ENCODE measurements at regions not wholly inside any gene's neighbourhood (a gene's known extent, or its start where the extent isn't known, plus 50 kb on each side); places are given as distances from the start of the nearest gene placed in this dataset.

GRCh38 chr17:27944546-27945332, 51.6 kb upstream of the LYRM9 start:
- Histone ChIP-seq H3K27ac (ENCODE audit: low read length) (no peak overlapping the region), H4K20me1 (ENCODE audit: insufficient read depth) (no peaks in the 10 kb centered on the region), H3K27me3 (ENCODE audit: insufficient read depth, low read depth, low read length) (no peaks in the 10 kb centered on the region), H3K9me3 (ENCODE audit: low read length) (no peaks in the 10 kb centered on the region), H3K9ac (ENCODE audit: low read length) (no peak overlapping the region), H2AFZ (ENCODE audit: low read depth, low read length) (no peak overlapping the region), H3K79me2 (replicated peaks; ENCODE audit: insufficient read depth, low read length) (no peaks in the 10 kb centered on the region), H3K9me2 (ENCODE audit: insufficient read depth, low read length) (no peaks in the 10 kb centered on the region), H3F3A (ENCODE audit: insufficient read depth, low read length, poor library complexity, severe bottlenecking) (no peaks in the 10 kb centered on the region), H3K36me3 (ENCODE audit: insufficient read depth, low read length) (no peaks in the 10 kb centered on the region), H3K4me2 (ENCODE audit: low read length) (no peak overlapping the region), H3K4me3 (ENCODE audit: low read length) (no peak overlapping the region)
- TF ChIP-seq SMC3 (conservative IDR thresholded peaks at IDR 0.05; ENCODE audit: poor library complexity) = no peak
- no peak for TF ChIP-seq MXI1 (conservative IDR thresholded peaks at IDR 0.05; ENCODE audit: poor library complexity, severe bottlenecking)
- TF ChIP-seq RAD21 (conservative IDR thresholded peaks at IDR 0.05) = no peak

GRCh38 chr17:27945333-27945616, 52.1 kb upstream of the LYRM9 start:
- H3F3A ChIP-seq (ENCODE audit: insufficient read depth, low read length, poor library complexity, severe bottlenecking) = no peaks in the 10 kb centered on the region
- H3K79me2 ChIP-seq (replicated peaks; ENCODE audit: insufficient read depth, low read length) = no peaks in the 10 kb centered on the region
- H3K4me3 ChIP-seq (ENCODE audit: low read length) = no peak overlapping the region
- H3K27me3 ChIP-seq (ENCODE audit: insufficient read depth, low read depth, low read length) = no peaks in the 10 kb centered on the region
- TF ChIP-seq RAD21 (conservative IDR thresholded peaks at IDR 0.05) = no peak
- no peak for TF ChIP-seq TAF1 (IDR thresholded peaks at IDR 0.05; ENCODE audit: low read depth)
- TF ChIP-seq CTCF (IDR thresholded peaks at IDR 0.05; ENCODE audit: poor library complexity, severe bottlenecking) = no peak
- TF ChIP-seq MXI1 (conservative IDR thresholded peaks at IDR 0.05; ENCODE audit: poor library complexity, severe bottlenecking) = no peak
- no peak for TF ChIP-seq SMC3 (conservative IDR thresholded peaks at IDR 0.05; ENCODE audit: poor library complexity)
- TF ChIP-seq EP300 (conservative IDR thresholded peaks at IDR 0.05; ENCODE audit: poor library complexity, severe bottlenecking) = no peak
- TF ChIP-seq REST (IDR thresholded peaks at IDR 0.05; ENCODE audit: borderline replicate concordance) = no peak
- no peak for TF ChIP-seq EZH2 (IDR thresholded peaks at IDR 0.05; ENCODE audit: borderline replicate concordance, insufficient read depth, low read length, poor library complexity, severe bottlenecking)
- no peak for TF ChIP-seq POLR2AphosphoS5 (IDR thresholded peaks at IDR 0.05)
- H3K9me2 ChIP-seq (ENCODE audit: insufficient read depth, low read length) = no peaks in the 10 kb centered on the region
- no peak overlapping the region for H3K4me2 ChIP-seq (ENCODE audit: low read length)
- H4K20me1 ChIP-seq (ENCODE audit: insufficient read depth) = no peaks in the 10 kb centered on the region
- H3K36me3 ChIP-seq (ENCODE audit: insufficient read depth, low read length) = no peaks in the 10 kb centered on the region
- no peak overlapping the region for H3K27ac ChIP-seq (ENCODE audit: low read length)
- H3K9me3 ChIP-seq (ENCODE audit: low read length) = no peaks in the 10 kb centered on the region
- H2AFZ ChIP-seq (ENCODE audit: low read depth, low read length) = no peak overlapping the region
- H3K9ac ChIP-seq (ENCODE audit: low read length) = no peak overlapping the region

All from neural cell (in vitro differentiated cells).